Natural killer cell treated with Interleukin-12 subunit alpha and Interleukin-12 subunit beta and Interleukin-15 and Interleukin-18, amount 100 ng/mL, for 72 hours (primary cell): ENCODE measurements at regions not wholly inside any gene's neighbourhood (a gene's known extent, or its start where the extent isn't known, plus 50 kb on each side); places are given as distances from the start of the nearest gene placed in this dataset.
"Not testable (repeated sequence)": the region's sequence is repeated elsewhere in the genome, so short reads cannot be mapped to it uniquely, and the experiment has no call there.

Source experiments
- ATAC-seq, 2 donors: fragments of 150-1000 bp; cut with Tn5 transposase in 1 of 2; sonication (Bioruptor Pico), chemical (Tn5 transposase) in 1 of 2; 2 replicates each; pipeline ENCODE4 v1.10.0; 2021
- DNase-seq: peaks from one replicate; pipeline ENCODE4 v3.0.0; 2022; ENCODE audit warnings: low spot score
- H3K27ac Mint-ChIP-seq, 2 donors: 1 replicate in 1 of 2; 2 replicates in 1 of 2; pipeline ENCODE4 v1.8.0; 2022; ENCODE audit warnings: mixed read lengths in 2 of 2, mild to moderate bottlenecking in 1 of 2, moderate library complexity in 1 of 2
- H3K27me3 Mint-ChIP-seq, 2 donors: 1 replicate in 1 of 2; 2 replicates in 1 of 2; pipeline ENCODE4 v1.8.0; 2022; ENCODE audit warnings: mixed read lengths in 2 of 2
- H3K36me3 Mint-ChIP-seq: one replicate; pipeline ENCODE4 v1.8.0; 2022; ENCODE audit warnings: mixed read lengths
- H3K4me1 Mint-ChIP-seq, 2 donors: 1 replicate in 1 of 2; 2 replicates in 1 of 2; pipeline ENCODE4 v1.8.0; 2022; ENCODE audit warnings: low read depth in 2 of 2, mixed read lengths in 2 of 2, mild to moderate bottlenecking in 1 of 2
- H3K4me3 Mint-ChIP-seq: one replicate; pipeline ENCODE4 v1.8.0; 2022; ENCODE audit warnings: mixed read lengths
- H3K9me3 Mint-ChIP-seq: 2 replicates; pipeline ENCODE4 v1.8.0; 2022; ENCODE audit warnings: mixed read lengths

- peaks cover 6% of the 10 kb centered on the region for H3K36me3 Mint-ChIP-seq
- no peaks in the 10 kb centered on the region for H3K27me3 Mint-ChIP-seq
Measured at GRCh38 chr5:105639511-105639910, 2031.2 kb downstream of the EFNA5 start.

DNA sequence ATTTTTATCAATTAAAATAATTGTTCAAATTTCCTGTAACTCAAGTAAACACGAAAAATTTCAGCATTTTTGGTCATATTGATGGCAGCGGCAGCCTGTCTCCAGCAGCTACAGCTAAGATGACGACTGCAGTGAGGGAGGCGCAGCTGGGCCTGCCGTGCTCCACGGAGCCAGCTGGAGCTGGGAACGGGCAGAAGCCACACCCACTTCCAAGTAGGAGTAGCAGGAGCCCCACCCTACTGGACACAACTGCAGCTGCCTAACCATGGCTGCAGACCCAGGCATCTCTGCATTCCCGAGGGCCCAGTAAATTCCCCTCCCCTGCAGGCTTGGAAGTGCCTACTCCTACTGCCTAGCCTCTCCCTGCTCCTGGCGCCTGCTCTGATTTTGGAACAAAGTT is 2031.7 kb downstream of the EFNA5 start:
- no peak for DNase-seq
- Mint-ChIP-seq H3K9me3 (peaks cover 4% of the 10 kb centered on the region), H3K4me3 (no peak overlapping the region), H3K27me3 (no peaks in the 10 kb centered on the region), H3K27ac (no peak overlapping the region), H3K36me3 (peaks cover 6% of the 10 kb centered on the region), H3K4me1 (no peaks in the 10 kb centered on the region)
- peak in 1 of 2 donors; percentile 9 for ATAC-seq

More at GRCh38 chr5:105639511-105639910, 2031.2 kb downstream of the EFNA5 start:
- Mint-ChIP-seq H3K27ac (no peak overlapping the region), H3K4me3 (no peak overlapping the region), H3K9me3 (peaks cover 4% of the 10 kb centered on the region), H3K4me1 (no peaks in the 10 kb centered on the region)
- peak in 1 of 2 donors; percentile 27 for ATAC-seq
- DNase-seq, result no peak

DNA sequence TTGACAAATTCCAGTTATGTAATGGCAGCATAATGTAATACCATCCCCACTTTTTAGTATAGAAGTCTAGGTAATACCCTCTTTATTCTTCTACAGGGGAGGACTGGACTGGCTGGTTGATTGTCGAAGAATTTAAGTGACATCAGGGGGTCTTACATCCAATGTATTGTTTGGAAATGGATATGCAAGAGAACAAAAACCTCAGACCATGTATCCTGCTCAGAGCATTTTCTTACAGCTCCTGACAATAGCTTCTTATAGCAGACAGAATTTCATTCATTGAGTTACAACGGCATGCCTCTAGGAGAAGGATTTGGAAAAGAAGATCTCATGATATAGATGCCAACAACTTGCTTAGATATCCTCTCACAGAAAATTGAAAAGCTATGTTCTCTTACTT is 2032.3 kb downstream of the EFNA5 start:
- Mint-ChIP-seq H3K9me3 (peaks cover 4% of the 10 kb centered on the region), H3K27ac (no peak overlapping the region), H3K27me3 (no peaks in the 10 kb centered on the region), H3K4me1 (no peaks in the 10 kb centered on the region), H3K36me3 (peaks cover 6% of the 10 kb centered on the region), H3K4me3 (no peak overlapping the region)
- DNase-seq, result no peak
- no peak for ATAC-seq

GRCh38 chr5:105632043-105632442 is 2038.7 kb downstream of the EFNA5 start:
- no peaks in the 10 kb centered on the region for H3K27me3 Mint-ChIP-seq
- DNase-seq (no peak), ATAC-seq (no peak)
- no peak overlapping the region for H3K27ac Mint-ChIP-seq
- H3K4me3 Mint-ChIP-seq, result no peak overlapping the region
- H3K4me1 Mint-ChIP-seq, result no peaks in the 10 kb centered on the region
- H3K36me3 Mint-ChIP-seq, result peaks cover 6% of the 10 kb centered on the region
- H3K9me3 Mint-ChIP-seq, result peaks cover 11% of the 10 kb centered on the region

- peaks cover 13% of the 10 kb centered on the region for H3K9me3 Mint-ChIP-seq
- H3K4me1 Mint-ChIP-seq, result no peaks in the 10 kb centered on the region
- H3K4me3 Mint-ChIP-seq, result no peak overlapping the region
- no peak overlapping the region for H3K27ac Mint-ChIP-seq
- DNase-seq (no peak), ATAC-seq (no peak)
- peaks cover 3% of the 10 kb centered on the region for H3K36me3 Mint-ChIP-seq
- no peaks in the 10 kb centered on the region for H3K27me3 Mint-ChIP-seq
Measured at GRCh38 chr5:105630803-105631202, 2039.9 kb downstream of the EFNA5 start.

GRCh38 chr5:105619725-105620124 is 2051.0 kb downstream of the EFNA5 start:
- no peaks in the 10 kb centered on the region for H3K27me3 Mint-ChIP-seq
- no peak overlapping the region for H3K27ac Mint-ChIP-seq
- H3K4me1 Mint-ChIP-seq, result no peaks in the 10 kb centered on the region
- ATAC-seq (no peak), DNase-seq (no peak)
- H3K9me3 Mint-ChIP-seq, result peaks cover 8% of the 10 kb centered on the region
- H3K4me3 Mint-ChIP-seq, result no peak overlapping the region
- H3K36me3 Mint-ChIP-seq, result no peaks in the 10 kb centered on the region

GRCh38 chr5:105617436-105618215 is 2053.1 kb downstream of the EFNA5 start:
- no peak overlapping the region for H3K4me3 Mint-ChIP-seq
- DNase-seq (no peak), ATAC-seq (no peak)
- H3K4me1 Mint-ChIP-seq, result no peaks in the 10 kb centered on the region
- H3K27ac Mint-ChIP-seq, result no peak overlapping the region
- peaks cover 8% of the 10 kb centered on the region for H3K9me3 Mint-ChIP-seq
- no peaks in the 10 kb centered on the region for H3K36me3 Mint-ChIP-seq
- H3K27me3 Mint-ChIP-seq, result no peaks in the 10 kb centered on the region

GRCh38 chr5:105616599-105616998 is 2054.0 kb upstream of the NUDT12 start:
- Mint-ChIP-seq H3K36me3 (no peaks in the 10 kb centered on the region), H3K27me3 (no peaks in the 10 kb centered on the region), H3K4me3 (no peak overlapping the region), H3K9me3 (peaks cover 3% of the 10 kb centered on the region), H3K27ac (no peak overlapping the region), H3K4me1 (no peaks in the 10 kb centered on the region)
- ATAC-seq, result no peak
- DNase-seq, result no peak

DNA sequence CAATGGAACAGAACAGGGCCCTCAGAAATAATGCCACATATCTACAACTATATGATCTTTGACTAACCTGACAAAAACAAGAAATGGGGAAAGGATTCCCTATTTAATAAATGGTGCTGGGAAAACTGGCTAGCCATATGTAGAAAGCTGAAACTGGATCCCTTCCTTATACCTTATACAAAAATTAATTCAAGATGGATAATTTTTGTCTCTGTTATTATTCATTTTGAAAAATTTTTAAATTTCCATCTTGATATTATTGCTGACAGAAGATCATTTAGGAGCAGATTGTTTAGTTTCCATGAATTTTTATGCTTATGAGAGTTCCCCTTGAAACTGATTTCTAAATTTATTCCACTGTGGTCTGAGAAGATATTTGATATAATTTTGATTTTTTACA is 2039.8 kb upstream of the NUDT12 start:
- H3K27me3 Mint-ChIP-seq, ATAC-seq, H3K4me3 Mint-ChIP-seq, H3K27ac Mint-ChIP-seq, DNase-seq, H3K4me1 Mint-ChIP-seq: not testable (repeated sequence)
- peaks cover 16% of the 10 kb centered on the region for H3K36me3 Mint-ChIP-seq
- H3K9me3 Mint-ChIP-seq, result peaks cover 23% of the 10 kb centered on the region

DNA sequence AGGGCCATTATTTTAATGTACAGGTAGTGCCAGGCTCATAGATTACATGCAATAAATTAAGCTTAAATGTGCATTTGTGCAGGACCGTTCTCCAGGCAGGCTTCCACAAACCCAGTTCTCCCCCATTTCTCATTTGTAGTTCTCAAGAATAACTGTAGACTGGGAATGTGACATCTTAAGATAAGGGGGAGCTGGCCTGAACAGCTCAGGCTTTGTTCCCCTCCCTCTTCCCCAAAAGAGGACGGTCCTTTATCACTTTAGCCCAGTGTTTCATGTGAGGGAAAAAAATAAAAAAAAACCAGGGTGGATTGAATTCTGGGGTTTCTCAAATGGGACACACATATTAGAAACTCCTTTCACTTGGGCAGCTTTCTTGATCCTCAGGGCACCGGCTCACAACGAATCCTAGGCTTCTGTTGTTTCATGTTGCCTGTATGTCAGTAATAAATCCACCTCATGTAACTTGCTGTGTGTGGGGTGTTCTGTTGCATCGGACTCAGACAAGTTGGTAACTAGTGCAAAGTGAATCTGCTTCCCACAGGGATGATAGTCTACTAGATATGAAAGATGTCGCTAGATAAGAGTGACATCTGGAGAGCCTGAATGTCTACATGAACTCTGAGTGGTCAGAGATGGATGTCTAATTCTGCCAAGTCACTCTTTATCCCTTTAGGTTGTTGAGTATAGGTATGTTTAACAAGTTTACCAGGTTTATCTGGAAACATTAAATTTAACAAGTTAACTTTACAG is 2030.6 kb upstream of the NUDT12 start:
- no peak for ATAC-seq
- no peak for DNase-seq
- Mint-ChIP-seq H3K36me3 (no peaks in the 10 kb centered on the region), H3K4me3 (no peak overlapping the region), H3K27me3 (no peaks in the 10 kb centered on the region), H3K27ac (no peak overlapping the region), H3K4me1 (no peaks in the 10 kb centered on the region), H3K9me3 (peaks cover 9% of the 10 kb centered on the region)

- ATAC-seq (no peak), DNase-seq (no peak)
- no peaks in the 10 kb centered on the region for H3K4me1 Mint-ChIP-seq
- H3K27ac Mint-ChIP-seq, result no peak overlapping the region
- H3K27me3 Mint-ChIP-seq, result no peaks in the 10 kb centered on the region
- H3K4me3 Mint-ChIP-seq, result no peak overlapping the region
- no peaks in the 10 kb centered on the region for H3K36me3 Mint-ChIP-seq
- peaks cover 7% of the 10 kb centered on the region for H3K9me3 Mint-ChIP-seq
Measured at GRCh38 chr5:105587963-105588662, 2025.5 kb upstream of the NUDT12 start.

DNA sequence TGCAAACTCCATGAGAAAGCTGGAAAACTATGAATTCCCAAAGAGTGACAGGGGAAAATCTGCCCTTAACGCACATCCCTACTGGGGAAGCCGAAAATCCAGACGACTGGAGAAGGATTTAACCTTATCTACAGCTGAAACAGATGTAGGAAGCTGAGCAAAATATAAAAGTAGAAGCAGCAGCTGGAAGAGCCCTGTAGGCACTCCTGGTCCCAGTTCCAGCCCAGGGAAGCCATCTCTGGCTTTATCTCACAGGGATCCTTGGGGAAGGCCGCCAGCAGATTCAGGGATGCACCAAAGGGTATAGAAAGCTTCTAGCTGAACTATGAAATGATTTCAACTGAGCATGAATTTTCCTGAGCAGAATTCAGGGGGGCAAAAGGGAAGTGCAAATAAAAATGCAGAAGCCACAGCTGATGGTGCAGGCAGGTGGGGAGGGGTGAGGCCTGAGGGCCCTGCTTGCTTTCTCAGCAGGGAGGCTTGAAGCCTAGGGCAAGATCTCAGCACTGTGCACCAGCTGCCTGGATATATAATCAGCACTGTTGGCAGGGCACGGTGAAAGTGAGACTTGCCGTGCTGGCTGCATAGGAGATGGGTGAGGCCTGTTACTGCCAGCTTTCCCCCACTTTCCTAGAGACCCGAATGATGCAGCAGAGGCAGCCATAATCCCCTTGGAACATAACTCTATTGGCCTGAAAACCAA is 2019.5 kb upstream of the NUDT12 start:
- H3K9me3 Mint-ChIP-seq, result peaks cover 17% of the 10 kb centered on the region
- ATAC-seq (no peak), DNase-seq (no peak)
- no peaks in the 10 kb centered on the region for H3K36me3 Mint-ChIP-seq
- no peak overlapping the region for H3K27ac Mint-ChIP-seq
- H3K4me1 Mint-ChIP-seq, result no peaks in the 10 kb centered on the region
- H3K4me3 Mint-ChIP-seq, result no peak overlapping the region
- H3K27me3 Mint-ChIP-seq, result no peaks in the 10 kb centered on the region

- DNase-seq, result no peak
- Mint-ChIP-seq H3K4me3 (no peak overlapping the region), H3K27ac (no peak overlapping the region), H3K36me3 (no peaks in the 10 kb centered on the region), H3K4me1 (no peaks in the 10 kb centered on the region), H3K9me3 (no peaks in the 10 kb centered on the region), H3K27me3 (no peaks in the 10 kb centered on the region)
- ATAC-seq, result no peak
Measured at GRCh38 chr5:105573575-105573974, 2011.0 kb upstream of the NUDT12 start.
